ENCODE measurements at regions not wholly inside any gene's neighbourhood (a gene's known extent, or its start where the extent isn't known, plus 50 kb on each side); places are given as distances from the start of the nearest gene placed in this dataset.

DNA sequence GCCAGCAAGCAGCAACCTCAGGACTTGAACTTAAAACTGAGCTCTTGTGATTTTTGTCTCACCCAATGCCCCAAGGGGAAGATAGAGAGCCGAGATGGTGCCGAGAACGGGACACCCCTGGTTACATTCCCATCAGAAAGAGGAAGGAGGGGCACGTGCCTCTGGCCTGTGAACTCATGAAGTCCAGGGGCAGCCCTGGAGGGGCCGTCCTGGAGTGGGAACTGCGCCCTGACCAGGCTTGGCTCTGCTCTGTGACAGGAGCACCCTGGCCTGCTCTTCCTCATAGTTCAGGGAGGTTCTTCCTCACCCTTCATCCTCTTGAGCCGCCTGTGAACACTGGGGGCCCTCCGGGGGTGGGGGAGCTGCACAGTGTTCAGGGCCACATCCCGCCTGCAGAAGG lies 130.3 kb upstream of the FOXF1 start:
- TF ChIP-seq CTCF (IDR thresholded peaks at IDR 0.05), result no peak
- DNase-seq (no peak), ATAC-seq (no peak)
- no peaks in the 10 kb centered on the region for H3K4me1 ChIP-seq
- H3K27ac ChIP-seq, result no peak overlapping the region
- intact Hi-C loops (cut with DNase I), result no loop called here
- no peak overlapping the region for H3K4me3 ChIP-seq
- H3K27me3 ChIP-seq, result no peaks in the 10 kb centered on the region
- no peaks in the 10 kb centered on the region for H3K9me3 ChIP-seq
- H3K36me3 ChIP-seq, result no peaks in the 10 kb centered on the region

DNA sequence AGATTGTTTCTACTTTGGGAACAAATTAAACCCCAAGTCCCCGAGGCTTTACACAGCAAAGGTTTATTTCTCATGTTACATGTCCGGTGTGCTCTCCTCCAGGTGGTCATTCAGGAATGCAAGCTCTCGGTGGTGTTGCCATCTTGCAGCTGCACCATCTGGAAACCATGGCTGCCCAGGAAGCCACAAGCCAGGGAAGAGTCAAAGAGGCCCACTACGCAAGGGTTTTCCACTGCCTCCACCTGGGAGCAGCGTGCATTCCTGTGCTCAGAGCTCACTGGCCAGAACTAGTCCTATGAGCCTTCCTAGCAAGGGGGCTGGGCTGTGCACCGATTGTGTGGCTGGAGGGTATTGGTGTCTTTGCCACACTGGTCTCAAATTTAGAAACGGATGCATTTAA lies 128.8 kb upstream of the FOXF1 start:
- no peak for DNase-seq
- intact Hi-C loops (cut with DNase I), result no loop called here
- ATAC-seq, result no peak
- Histone ChIP-seq H3K4me1 (no peaks in the 10 kb centered on the region), H3K27me3 (no peaks in the 10 kb centered on the region), H3K27ac (no peak overlapping the region), H3K9me3 (no peaks in the 10 kb centered on the region), H3K4me3 (no peak overlapping the region), H3K36me3 (no peaks in the 10 kb centered on the region)
- TF ChIP-seq CTCF (IDR thresholded peaks at IDR 0.05), result no peak

GRCh38 chr16:86382067-86382773 lies 128.1 kb upstream of the FOXF1 start:
- no peaks in the 10 kb centered on the region for H3K27me3 ChIP-seq
- no peak for TF ChIP-seq CTCF (IDR thresholded peaks at IDR 0.05)
- ATAC-seq, result no peak
- no peak for DNase-seq
- intact Hi-C loops (cut with DNase I), result no loop called here
- no peaks in the 10 kb centered on the region for H3K36me3 ChIP-seq
- H3K9me3 ChIP-seq, result no peaks in the 10 kb centered on the region
- H3K27ac ChIP-seq, result no peak overlapping the region
- H3K4me3 ChIP-seq, result no peak overlapping the region
- no peaks in the 10 kb centered on the region for H3K4me1 ChIP-seq

DNA sequence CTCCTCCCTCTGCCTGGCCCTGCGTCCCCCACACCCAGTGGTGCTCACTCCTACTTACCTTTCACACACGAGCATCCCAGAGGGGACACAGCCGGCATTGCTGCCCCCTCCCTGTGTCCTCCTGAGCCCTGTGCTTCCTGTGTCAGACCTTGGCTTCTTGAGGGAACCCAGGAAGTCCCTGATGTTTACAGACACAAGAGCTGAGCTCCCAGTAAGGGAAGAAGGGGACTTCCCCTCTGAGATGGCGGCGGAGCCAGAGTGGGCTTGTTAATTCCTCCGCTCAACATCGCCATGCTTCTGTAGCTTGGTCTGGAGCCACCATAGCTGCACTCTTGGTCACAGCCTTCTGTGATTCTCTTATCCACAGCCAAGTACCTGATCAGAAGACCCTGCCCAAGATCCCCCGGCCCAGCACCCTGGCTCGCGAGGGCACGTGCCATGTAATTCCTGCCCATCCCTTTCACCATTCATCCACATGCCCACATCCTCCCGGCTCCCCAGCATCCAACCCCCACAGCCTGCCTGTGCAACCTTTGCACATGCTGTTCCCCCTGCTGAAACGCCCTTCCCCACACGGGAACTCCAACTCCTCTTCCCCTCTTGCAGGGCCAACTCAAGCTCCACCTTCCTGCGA lies 127.4 kb upstream of the FOXF1 start:
- H3K9me3 ChIP-seq, result no peaks in the 10 kb centered on the region
- intact Hi-C loops (cut with DNase I), result no loop called here
- H3K4me1 ChIP-seq, result no peaks in the 10 kb centered on the region
- ATAC-seq (no peak), DNase-seq (no peak)
- H3K36me3 ChIP-seq, result no peaks in the 10 kb centered on the region
- H3K27me3 ChIP-seq, result no peaks in the 10 kb centered on the region
- TF ChIP-seq CTCF (IDR thresholded peaks at IDR 0.05), result no peak
- no peak overlapping the region for H3K4me3 ChIP-seq
- no peak overlapping the region for H3K27ac ChIP-seq

DNA sequence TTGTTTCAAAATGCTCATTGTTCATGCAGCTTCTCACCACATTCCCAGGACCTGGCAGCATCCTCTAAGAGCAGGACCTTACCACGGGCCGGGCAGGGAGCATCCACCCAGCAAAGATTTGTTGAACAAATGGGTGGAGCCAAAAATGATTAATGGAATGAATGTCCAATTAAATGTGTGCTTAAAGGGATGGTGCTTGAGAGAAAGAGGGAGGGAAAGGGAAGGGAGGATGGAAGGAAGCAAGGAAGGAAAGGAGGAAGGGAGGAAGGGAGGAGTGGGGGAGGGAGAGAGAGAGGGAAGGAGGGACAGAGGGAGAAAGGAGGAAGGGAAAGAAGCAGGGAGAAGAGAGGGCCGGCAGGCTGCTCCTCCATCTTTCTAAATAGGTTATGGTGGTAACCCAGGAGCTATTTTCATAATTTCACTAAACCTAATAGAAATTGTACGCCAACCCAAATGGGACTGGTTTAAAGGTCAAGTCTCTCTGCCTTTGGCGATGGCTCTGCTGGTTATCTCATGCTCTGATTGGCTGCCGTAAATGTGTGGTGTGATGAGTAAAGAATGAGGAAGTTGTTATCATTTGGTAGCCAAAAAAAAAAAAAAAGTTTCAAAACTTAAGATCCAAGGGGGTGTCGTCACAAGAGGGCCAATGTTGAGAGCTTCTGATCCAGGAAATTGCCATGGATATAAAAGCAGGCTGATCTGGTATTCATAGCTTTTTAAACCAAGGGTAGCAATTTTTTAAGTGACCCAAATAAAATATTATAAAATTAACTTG lies 126.7 kb upstream of the FOXF1 start:
- intact Hi-C loops (cut with DNase I), result no loop called here
- DNase-seq (peak in 1 of 4 donors; percentile 45), ATAC-seq (peak; percentile 40)
- no peaks in the 10 kb centered on the region for H3K9me3 ChIP-seq
- H3K4me1 ChIP-seq, result no peaks in the 10 kb centered on the region
- H3K36me3 ChIP-seq, result no peaks in the 10 kb centered on the region
- no peak overlapping the region for H3K4me3 ChIP-seq
- no peak for TF ChIP-seq CTCF (IDR thresholded peaks at IDR 0.05)
- H3K27me3 ChIP-seq, result no peaks in the 10 kb centered on the region
- H3K27ac ChIP-seq, result peak overlapping the region; percentile 44 to 46
